ENCODE measurements at regions not wholly inside any gene's neighbourhood (a gene's known extent, or its start where the extent isn't known, plus 50 kb on each side); places are given as distances from the start of the nearest gene placed in this dataset.
A peak's percentile ranks its signal among the peaks of the same experiment; 100 is the strongest.
"Not testable (repeated sequence)": the region's sequence is repeated elsewhere in the genome, so short reads cannot be mapped to it uniquely, and the experiment has no call there.

- H3K4me3 Mint-ChIP-seq (ENCODE audit: low read depth); H3K27ac Mint-ChIP-seq; intact Hi-C loops (cut with micrococcal nuclease); H3K27me3 Mint-ChIP-seq (ENCODE audit: low read depth); H3K36me3 Mint-ChIP-seq (ENCODE audit: low read depth); H3K9me3 Mint-ChIP-seq; DNase-seq (ENCODE audit: low spot score): not testable (repeated sequence)
- H3K4me1 Mint-ChIP-seq (ENCODE audit: low read depth): peaks cover 14% of the 10 kb centered on the region
Measured at GRCh38 chr4:3952443-3953139, 186.4 kb downstream of the ADRA2C start.

DNA sequence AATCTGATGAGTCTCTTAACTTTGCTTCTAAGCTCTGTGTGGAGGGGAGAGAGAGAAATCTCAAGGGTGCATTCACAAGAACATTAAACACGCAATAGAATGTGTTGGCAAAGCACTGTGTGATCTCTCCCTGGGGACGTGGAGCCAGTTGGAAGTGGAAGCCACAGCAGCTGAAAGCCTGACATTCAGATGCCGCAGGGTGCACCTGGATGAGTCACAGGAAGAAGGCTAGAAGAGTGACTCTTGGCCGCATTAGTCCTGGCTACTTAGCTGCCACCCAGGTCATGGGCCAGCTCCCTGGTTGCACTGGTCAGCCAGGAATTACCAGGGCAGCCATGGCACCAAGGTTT is 186.9 kb downstream of the ADRA2C start:
- H3K36me3 Mint-ChIP-seq (ENCODE audit: low read depth); intact Hi-C loops (cut with micrococcal nuclease); H3K4me3 Mint-ChIP-seq (ENCODE audit: low read depth); H3K9me3 Mint-ChIP-seq; H3K27ac Mint-ChIP-seq; DNase-seq (ENCODE audit: low spot score); H3K27me3 Mint-ChIP-seq (ENCODE audit: low read depth): not testable (repeated sequence)
- peaks cover 14% of the 10 kb centered on the region for H3K4me1 Mint-ChIP-seq (ENCODE audit: low read depth)

- intact Hi-C loops (cut with micrococcal nuclease): loop anchor here (5.0 kb wide), 1 partner anchor 882 kb away; the partner anchor contains the start of genes HTT and HTT-AS
- H3K27me3 Mint-ChIP-seq (ENCODE audit: low read depth): not testable (repeated sequence)
Measured at GRCh38 chr4:3954540-3955320, 188.5 kb downstream of the ADRA2C start.

DNA sequence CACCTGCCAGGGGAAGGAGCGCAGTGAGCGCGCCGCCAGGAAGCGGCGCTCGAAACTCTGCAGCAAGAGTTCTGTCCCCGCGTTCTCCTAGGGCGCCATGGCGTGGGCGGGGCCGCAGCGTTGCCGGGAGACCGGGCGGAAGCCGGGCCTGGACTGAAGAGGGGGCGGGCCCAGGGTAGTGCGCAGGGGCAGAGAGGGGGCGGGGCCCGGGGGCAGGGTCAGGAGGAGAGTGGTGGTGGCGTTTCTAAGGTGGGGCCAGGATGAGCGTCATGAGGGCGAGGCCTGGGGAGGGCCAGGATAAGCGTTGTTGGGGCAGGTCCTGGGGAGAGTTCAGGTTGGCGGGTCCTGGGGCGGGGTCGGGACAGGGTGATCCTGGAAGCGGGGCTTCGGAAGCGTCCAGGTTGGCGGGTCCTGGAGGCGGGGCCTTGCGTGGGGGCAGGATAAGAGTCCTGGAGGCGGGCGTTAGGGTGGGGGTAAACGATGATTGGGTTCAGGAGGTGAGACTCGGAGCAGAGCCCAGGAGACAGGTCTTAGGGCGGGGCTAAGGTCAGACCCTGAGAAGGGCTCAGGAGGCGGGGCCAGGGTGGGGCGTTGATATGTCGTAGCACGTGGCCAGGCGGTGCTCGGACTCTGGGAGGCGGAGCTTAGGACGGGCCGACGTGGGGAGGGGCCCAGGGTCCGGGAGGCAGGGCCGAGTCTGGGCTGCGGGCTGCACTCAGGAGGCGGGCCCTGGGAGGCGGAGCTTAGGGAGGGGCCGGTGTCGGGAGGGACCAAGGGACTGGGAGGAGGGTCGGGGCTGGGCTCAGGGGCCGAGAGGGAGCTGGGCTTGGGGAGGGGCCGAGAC is 189.4 kb downstream of the ADRA2C start:
- peaks cover 14% of the 10 kb centered on the region for H3K4me1 Mint-ChIP-seq (ENCODE audit: low read depth)
- peak overlapping the region; percentile 90 for H3K4me3 Mint-ChIP-seq (ENCODE audit: low read depth)
- not testable (repeated sequence) for H3K9me3 Mint-ChIP-seq; H3K27me3 Mint-ChIP-seq (ENCODE audit: low read depth); H3K36me3 Mint-ChIP-seq (ENCODE audit: low read depth)
- DNase-seq (ENCODE audit: low spot score): peak; percentile 97
- intact Hi-C loops (cut with micrococcal nuclease): loop anchor here (5.0 kb wide), 1 partner anchor 883 kb away; the partner anchor contains the start of genes HTT and HTT-AS
- peak overlapping the region; percentile 90 for H3K27ac Mint-ChIP-seq

More at GRCh38 chr4:3954540-3955320, 188.5 kb downstream of the ADRA2C start:
- peak overlapping the region; percentile 90 for H3K4me3 Mint-ChIP-seq (ENCODE audit: low read depth)
- not testable (repeated sequence) for H3K9me3 Mint-ChIP-seq; H3K36me3 Mint-ChIP-seq (ENCODE audit: low read depth)
- peak overlapping the region; percentile 96 for H3K27ac Mint-ChIP-seq
- DNase-seq (ENCODE audit: low spot score): peak; percentile 58
- H3K4me1 Mint-ChIP-seq (ENCODE audit: low read depth): peaks cover 14% of the 10 kb centered on the region

DNA sequence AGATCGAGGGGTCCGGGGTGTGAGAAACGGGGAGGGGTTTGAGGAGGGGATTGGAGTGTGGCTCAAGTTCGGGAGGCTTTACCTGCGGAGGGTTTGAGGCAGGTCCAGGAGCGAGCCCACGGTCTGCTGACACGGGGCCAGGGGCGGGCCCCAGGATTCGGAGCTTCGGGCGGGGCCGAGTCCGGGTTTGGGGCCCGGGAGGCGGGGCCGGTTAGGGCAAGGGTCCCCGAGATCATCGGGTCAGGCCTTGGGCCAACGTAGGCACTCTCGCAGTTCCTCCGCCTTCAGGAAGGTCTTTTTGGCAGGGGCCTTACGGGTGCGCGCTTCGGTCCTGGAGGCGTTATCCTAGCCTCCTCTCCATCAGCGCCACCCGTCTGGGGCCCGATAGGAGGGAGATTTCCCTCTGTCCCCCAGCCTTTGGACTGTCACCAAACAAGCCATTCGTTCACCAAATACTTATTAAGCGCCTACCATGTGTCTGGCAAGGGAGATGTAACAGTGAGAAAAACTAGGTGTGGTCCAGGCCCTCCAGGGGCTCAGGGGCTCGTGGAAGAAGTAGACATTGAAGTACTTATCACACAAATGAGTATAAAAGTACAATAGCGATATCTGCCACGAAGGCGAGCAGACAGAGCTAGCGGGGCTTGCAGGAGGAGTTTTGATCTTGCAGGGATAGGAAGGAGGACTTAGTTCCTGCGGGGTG is 190.1 kb downstream of the ADRA2C start:
- DNase-seq (ENCODE audit: low spot score); H3K36me3 Mint-ChIP-seq (ENCODE audit: low read depth); H3K27me3 Mint-ChIP-seq (ENCODE audit: low read depth); H3K9me3 Mint-ChIP-seq: not testable (repeated sequence)
- Mint-ChIP-seq H3K4me1 (ENCODE audit: low read depth) (peaks cover 14% of the 10 kb centered on the region), H3K4me3 (ENCODE audit: low read depth) (peak overlapping the region; percentile 90), H3K27ac (peak overlapping the region; percentile 90)
- intact Hi-C loops (cut with micrococcal nuclease): loop anchor here (5.0 kb wide), 1 partner anchor 884 kb away; the partner anchor contains the start of genes HTT and HTT-AS

GRCh38 chr4:3961091-3961672 is 195.0 kb downstream of the ADRA2C start:
- H3K9me3 Mint-ChIP-seq; intact Hi-C loops (cut with micrococcal nuclease); H3K27me3 Mint-ChIP-seq (ENCODE audit: low read depth): not testable (repeated sequence)

DNA sequence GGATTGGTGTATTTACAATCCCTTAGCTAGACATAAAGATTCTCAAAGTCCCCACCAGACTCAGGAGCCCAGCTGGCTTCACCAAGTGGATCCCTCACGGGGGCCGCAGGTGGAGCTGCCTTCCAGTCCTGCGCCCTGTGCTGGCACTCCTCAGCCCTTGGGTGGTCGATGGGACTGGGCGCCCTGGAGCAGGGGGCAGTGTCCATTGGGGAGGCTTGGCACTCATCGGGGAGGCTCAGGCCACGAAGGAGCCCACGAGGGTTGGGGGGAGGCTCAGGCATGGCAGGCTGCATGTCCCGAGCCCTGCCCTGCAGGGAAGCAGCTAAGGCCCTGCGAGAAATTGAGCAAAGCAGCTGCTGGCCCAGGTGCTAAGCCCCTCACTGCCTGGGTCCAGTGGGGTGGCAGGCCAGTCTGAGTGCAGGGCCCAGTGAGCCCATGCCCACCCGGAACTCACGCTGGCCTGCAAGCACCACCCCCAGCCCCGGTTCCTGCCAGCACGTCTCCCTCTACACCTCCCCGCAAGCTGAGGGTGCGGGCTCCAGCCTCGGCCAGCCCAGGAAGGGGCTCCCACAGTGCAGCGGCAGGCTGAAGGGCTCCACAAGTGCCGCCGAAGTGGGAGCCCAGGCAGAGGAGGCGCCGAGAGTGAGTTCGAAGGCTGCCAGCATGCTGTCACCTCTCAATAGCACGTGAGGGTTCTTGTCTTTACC is 198.5 kb downstream of the ADRA2C start:
- H3K4me3 Mint-ChIP-seq (ENCODE audit: low read depth); H3K27me3 Mint-ChIP-seq (ENCODE audit: low read depth); H3K36me3 Mint-ChIP-seq (ENCODE audit: low read depth); DNase-seq (ENCODE audit: low spot score); H3K4me1 Mint-ChIP-seq (ENCODE audit: low read depth); H3K27ac Mint-ChIP-seq; intact Hi-C loops (cut with micrococcal nuclease); H3K9me3 Mint-ChIP-seq: not testable (repeated sequence)

More at GRCh38 chr4:3961091-3961672, 195.0 kb downstream of the ADRA2C start:
- not testable (repeated sequence) for H3K4me3 Mint-ChIP-seq (ENCODE audit: low read depth); H3K36me3 Mint-ChIP-seq (ENCODE audit: low read depth); H3K27ac Mint-ChIP-seq; DNase-seq (ENCODE audit: low spot score); H3K4me1 Mint-ChIP-seq (ENCODE audit: low read depth)

- H3K9me3 Mint-ChIP-seq: not testable (repeated sequence)
Measured at GRCh38 chr4:3967204-3967603, 201.0 kb downstream of the ADRA2C start.

GRCh38 chr4:3972626-3973025 is 206.4 kb downstream of the ADRA2C start:
- H3K4me3 Mint-ChIP-seq (ENCODE audit: low read depth); DNase-seq (ENCODE audit: low spot score); H3K4me1 Mint-ChIP-seq (ENCODE audit: low read depth); H3K27ac Mint-ChIP-seq; H3K36me3 Mint-ChIP-seq (ENCODE audit: low read depth); intact Hi-C loops (cut with micrococcal nuclease); H3K9me3 Mint-ChIP-seq; H3K27me3 Mint-ChIP-seq (ENCODE audit: low read depth): not testable (repeated sequence)

More at GRCh38 chr4:3967204-3967603, 201.0 kb downstream of the ADRA2C start:
- H3K4me3 Mint-ChIP-seq (ENCODE audit: low read depth); H3K4me1 Mint-ChIP-seq (ENCODE audit: low read depth); H3K27me3 Mint-ChIP-seq (ENCODE audit: low read depth); H3K36me3 Mint-ChIP-seq (ENCODE audit: low read depth); H3K27ac Mint-ChIP-seq; intact Hi-C loops (cut with micrococcal nuclease); DNase-seq (ENCODE audit: low spot score): not testable (repeated sequence)

- H3K9me3 Mint-ChIP-seq; H3K27ac Mint-ChIP-seq; H3K36me3 Mint-ChIP-seq (ENCODE audit: low read depth); H3K4me1 Mint-ChIP-seq (ENCODE audit: low read depth); H3K4me3 Mint-ChIP-seq (ENCODE audit: low read depth); intact Hi-C loops (cut with micrococcal nuclease); H3K27me3 Mint-ChIP-seq (ENCODE audit: low read depth); DNase-seq (ENCODE audit: low spot score): not testable (repeated sequence)
Measured at GRCh38 chr4:3973581-3974200, 207.5 kb downstream of the ADRA2C start.

- H3K9me3 Mint-ChIP-seq; H3K4me1 Mint-ChIP-seq (ENCODE audit: low read depth); H3K36me3 Mint-ChIP-seq (ENCODE audit: low read depth); H3K4me3 Mint-ChIP-seq (ENCODE audit: low read depth); H3K27ac Mint-ChIP-seq; DNase-seq (ENCODE audit: low spot score): not testable (repeated sequence)
- peaks cover 12% of the 10 kb centered on the region for H3K27me3 Mint-ChIP-seq (ENCODE audit: low read depth)
- intact Hi-C loops (cut with micrococcal nuclease): loop anchor here (5.0 kb wide), 1 partner anchor 124 kb away; no protein-coding TSS in a partner anchor
Measured at GRCh38 chr4:3983518-3984125, 217.4 kb downstream of the ADRA2C start.
